K562 (cell line): ENCODE measurements at regions not wholly inside any gene's neighbourhood (a gene's known extent, or its start where the extent isn't known, plus 50 kb on each side); places are given as distances from the start of the nearest gene placed in this dataset.

Experiments used
- ATF2 ChIP-seq: sonication (generic); formaldehyde crosslinking; IDR thresholded peaks from 2 replicates; pipeline ENCODE4 v1.8.1; 2022; ENCODE audit warnings: missing genetic modification reagents
- KAT7 ChIP-seq: sonication (generic); formaldehyde crosslinking; IDR thresholded peaks from 2 replicates; pipeline ENCODE4 v1.8.0; 2022; ENCODE audit warnings: missing genetic modification reagents, mild to moderate bottlenecking, borderline replicate concordance
- MTF1 ChIP-seq: fragments of 250-450 bp; sonication (Bioruptor Pico); IDR thresholded peaks from 2 replicates; pipeline ENCODE4 v1.9.0; 2021; ENCODE audit warnings: moderate library complexity, mild to moderate bottlenecking, inconsistent platforms, borderline replicate concordance
- NCOR1 ChIP-seq: fragments of 450-650 bp; IDR thresholded peaks from 2 replicates; pipeline ENCODE4 v1.6.1; 2016; ENCODE audit warnings: mild to moderate bottlenecking, moderate library complexity
- RAD21 ChIP-seq, 2 experiments: fragments of 250-450 bp in 1 of 2; fragments of 450-650 bp in 1 of 2; sonication (Bioruptor Pico) in 1 of 2; formaldehyde crosslinking in 1 of 2; IDR thresholded peaks in 1 of 2; conservative IDR thresholded peaks in 1 of 2; 2 replicates each; pipeline versions ENCODE4 v1.4.0 to v1.8.0; 2020 to 2022; ENCODE audit warnings: mild to moderate bottlenecking in 2 of 2, moderate library complexity in 1 of 2
- STAG1 ChIP-seq: sonication (generic); formaldehyde crosslinking; IDR thresholded peaks from 2 replicates; pipeline ENCODE4 v1.5.0; 2020; ENCODE audit warnings: missing genetic modification reagents, borderline replicate concordance
- STAT6 ChIP-seq: sonication (generic); formaldehyde crosslinking; IDR thresholded peaks from 2 replicates; pipeline ENCODE4 v1.8.1; 2023; ENCODE audit warnings: mild to moderate bottlenecking, missing genetic modification reagents

- TF ChIP-seq ATF2 (CRISPR knock-in tag) (no peak), KAT7 (CRISPR knock-in tag) (no peak), NCOR1 (no peak), STAG1 (no peak), STAT6 (CRISPR knock-in tag) (no peak), MTF1 (CRISPR knock-in tag) (no peak), RAD21 (CRISPR knock-in tag; conservative IDR thresholded peaks at IDR 0.05 in 1 of 2, IDR thresholded peaks at IDR 0.05 in 1 of 2) (no peak)
Measured at GRCh38 chr18:10027031-10027430, 113.2 kb downstream of the VAPA start.
